ENCODE measurements at regions not wholly inside any gene's neighbourhood (a gene's known extent, or its start where the extent isn't known, plus 50 kb on each side); places are given as distances from the start of the nearest gene placed in this dataset.

DNA sequence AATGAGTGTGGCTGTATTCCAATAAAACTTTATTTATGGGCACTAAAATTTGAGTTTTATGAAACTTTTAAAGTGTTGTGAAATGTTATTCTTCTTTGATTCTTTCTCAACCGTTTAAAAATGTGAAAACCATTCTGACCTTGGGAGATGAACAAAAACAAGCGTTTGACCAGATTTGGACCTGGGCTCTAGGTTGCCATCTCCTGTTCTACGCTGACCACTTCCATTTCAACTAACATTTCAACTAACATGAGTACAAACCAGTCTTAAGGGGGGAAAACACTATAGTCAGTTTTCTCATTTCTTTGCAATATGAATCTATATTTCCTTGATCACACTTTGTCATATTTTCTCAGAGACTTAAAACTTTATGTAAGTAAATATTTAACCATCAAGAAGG lies 118.4 kb upstream of the IRX5 start:
- DNase-seq (ENCODE audit: low read depth): no peak

DNA sequence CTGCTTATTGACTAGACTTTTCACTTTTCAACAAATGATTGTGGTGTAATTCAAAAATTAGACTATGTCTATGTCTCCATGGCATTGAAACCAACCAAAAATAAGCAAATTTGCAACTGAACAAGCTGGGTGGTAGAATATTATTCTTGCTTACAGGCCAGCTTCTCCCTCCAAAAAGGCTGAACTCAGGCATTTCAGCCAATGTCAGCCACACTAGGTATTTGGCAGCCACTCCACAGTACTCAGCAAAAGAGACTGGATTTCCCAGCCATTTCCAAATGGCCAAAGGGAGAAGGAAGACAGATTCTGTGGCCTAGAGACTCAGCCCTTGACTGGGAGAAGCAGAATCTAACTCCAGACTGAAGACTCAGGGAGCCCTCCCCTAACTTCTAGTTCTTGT lies 121.8 kb upstream of the IRX5 start:
- DNase-seq (ENCODE audit: low read depth): no peak

DNA sequence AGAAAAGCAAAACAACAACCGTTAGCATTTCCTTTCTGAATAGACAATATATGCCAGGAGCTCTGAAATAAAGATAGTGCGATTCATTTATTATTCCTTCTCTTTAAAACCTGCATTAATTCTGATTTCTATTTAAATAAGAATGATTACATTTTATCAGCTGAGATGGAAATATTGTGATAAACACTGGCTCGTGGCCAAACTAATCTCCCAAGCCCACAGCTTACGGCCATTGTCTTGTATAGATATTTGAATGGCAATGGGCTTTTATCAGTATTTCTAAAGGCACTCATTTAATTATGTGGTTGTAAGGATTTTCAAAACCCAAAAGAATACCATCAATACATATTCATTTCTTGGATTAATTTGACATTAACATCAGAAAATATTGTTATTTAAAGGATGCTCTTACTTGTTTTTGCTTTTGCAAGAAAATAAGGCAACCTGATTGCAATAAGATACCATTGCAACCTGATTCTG lies 123.7 kb upstream of the IRX5 start:
- no peak for DNase-seq (ENCODE audit: low read depth)

DNA sequence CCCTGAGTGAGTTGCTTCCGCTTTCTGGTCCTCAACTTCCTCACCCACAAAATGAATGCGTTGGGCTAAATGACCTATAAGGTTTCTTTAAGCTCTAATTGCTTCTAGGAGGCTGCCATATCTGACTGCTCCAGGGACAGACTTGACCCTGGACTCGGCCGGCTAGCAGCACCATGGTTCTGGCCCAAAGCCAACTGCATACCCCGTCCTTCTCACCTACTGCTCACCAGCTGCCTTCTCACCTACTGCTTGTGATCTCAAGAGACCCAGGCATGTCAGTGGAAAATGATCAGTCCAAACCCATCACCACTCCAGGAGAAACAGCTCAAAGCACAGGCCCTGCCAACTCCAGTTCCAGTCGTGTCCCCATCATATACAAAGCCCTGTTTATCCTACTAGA lies 124.3 kb upstream of the IRX5 start:
- DNase-seq (ENCODE audit: low read depth): no peak

DNA sequence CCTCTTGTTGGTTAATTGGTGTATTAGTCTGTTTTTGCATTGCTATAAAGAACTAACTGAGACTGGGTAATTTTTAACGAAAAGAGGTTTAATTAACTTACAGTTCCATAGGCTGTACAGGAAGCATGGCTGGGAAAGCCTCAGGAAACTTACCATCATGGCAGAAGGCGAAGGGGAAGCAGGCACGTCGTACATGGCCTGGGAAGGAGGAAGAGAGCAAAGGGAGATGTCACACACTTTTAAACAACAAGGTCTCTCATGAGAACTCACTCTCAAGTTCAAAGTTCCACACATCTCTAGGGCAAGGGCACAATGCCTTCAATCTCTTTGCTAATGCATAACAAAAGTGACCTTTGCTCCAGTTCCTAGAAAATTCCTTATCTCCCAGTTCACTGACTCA lies 125.0 kb upstream of the IRX5 start:
- DNase-seq (ENCODE audit: low read depth): no peak

DNA sequence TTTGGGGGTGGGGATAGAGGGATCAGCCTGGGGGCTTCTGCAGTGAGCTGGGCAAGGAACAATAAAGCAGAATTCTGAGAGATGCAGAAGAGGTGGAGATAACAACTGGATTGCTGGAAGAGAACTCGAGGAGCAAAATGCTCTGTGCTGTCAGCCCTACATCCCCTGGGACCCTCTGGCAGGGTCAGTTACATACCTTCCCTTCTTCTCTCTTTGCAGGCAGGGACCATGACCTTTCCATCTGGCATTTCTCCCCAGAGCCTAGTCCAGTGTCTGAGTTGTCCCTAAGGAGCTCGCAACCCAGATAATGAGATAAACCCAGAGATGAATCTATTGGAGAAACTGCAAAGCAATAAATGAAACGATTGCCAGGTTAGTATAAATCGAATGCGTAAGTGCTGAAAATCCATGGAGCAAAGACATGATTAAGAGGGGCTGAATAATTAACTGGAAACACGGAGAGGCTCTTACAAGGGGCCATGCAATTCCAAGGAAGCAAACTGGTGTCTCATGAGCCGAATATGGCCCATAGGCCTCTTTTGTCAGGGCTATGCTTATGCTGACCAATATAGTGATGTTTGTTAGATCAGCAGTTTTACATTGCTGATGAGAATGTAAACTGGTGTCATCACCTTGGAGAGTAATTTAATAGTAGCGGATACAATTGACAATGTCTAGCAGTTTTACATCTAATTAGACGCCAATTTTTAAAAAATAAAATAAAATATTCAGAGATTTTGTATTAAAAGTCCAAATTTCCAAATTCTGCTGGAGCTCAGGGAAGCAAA lies 129.4 kb upstream of the IRX5 start:
- DNase-seq (ENCODE audit: low read depth): no peak

DNA sequence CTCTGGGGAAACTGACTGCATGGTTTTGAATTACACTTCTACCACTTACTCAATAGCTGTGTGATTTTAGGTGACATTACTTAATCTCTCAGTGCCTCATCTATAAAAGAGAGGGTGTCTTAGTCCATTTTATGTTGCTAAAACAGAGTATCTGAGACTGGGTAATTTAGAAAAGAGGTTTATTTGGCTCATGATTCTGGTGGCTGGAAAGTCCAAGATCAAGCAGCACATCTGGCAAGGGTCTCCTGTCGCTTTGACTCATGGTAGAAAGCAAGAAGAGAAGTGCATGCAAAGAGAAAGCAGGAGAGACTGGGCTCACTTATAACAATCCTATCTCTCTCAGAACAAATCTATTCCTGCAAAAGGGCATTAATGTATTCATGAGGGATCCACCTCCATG lies 132.4 kb upstream of the IRX5 start:
- no peak for DNase-seq (ENCODE audit: low read depth)

DNA sequence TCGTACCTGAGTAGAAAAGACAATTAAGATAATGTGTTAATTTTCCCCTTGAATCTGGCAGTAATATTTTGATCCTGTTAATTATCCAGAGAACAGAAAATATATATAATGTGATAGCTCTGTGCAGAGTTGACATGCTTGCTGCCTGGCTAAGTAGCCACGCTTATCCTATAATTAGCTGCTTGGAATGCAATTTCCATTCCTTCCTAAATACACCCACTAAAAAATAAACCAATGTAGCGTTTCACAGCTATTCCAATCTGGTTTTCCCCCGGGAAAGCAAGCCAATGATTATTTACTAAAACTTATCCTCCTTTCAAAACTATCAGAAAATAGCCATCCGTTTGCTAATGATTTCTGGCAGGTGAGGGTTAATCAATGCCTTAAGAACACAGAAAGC lies 134.5 kb upstream of the IRX5 start:
- DNase-seq (ENCODE audit: low read depth): no peak

DNA sequence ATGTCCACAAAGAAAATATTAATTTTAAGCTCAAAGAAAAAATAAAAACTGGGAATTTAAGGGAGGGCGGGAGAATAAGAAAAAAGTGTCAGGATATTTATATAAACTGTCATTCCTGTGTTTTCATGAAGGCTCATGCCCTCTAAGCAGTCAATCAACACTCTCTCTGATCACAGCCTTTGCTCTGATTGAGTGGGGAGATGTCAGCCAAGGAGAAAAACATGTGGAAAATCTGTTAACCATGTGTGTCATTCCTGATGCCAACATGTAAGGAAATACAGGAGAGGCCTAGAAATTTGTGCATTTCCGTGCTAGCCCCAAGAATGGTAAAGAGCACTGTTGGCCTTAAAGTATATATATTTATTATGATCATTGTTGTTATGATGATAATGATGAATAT lies 137.9 kb upstream of the IRX5 start:
- DNase-seq (ENCODE audit: low read depth): no peak

DNA sequence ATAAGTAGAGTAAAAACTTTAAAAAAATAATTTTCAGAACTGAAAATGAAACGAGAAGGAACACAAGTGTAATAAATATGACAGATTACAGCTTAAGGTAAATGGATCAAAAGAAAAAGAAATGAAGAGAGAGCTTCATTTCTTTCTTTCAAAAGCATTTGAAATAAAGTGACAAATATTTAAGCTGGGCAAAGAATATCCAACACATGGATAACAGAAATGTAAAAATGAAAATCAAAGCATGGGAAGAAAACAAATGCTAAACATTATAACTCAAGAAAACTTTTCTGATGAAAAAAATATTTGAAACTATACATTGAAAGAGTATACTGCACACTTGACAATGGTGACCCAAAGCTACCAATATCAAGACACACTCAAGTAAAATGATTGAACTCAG lies 143.6 kb upstream of the IRX5 start:
- no peak for DNase-seq (ENCODE audit: low read depth)

DNA sequence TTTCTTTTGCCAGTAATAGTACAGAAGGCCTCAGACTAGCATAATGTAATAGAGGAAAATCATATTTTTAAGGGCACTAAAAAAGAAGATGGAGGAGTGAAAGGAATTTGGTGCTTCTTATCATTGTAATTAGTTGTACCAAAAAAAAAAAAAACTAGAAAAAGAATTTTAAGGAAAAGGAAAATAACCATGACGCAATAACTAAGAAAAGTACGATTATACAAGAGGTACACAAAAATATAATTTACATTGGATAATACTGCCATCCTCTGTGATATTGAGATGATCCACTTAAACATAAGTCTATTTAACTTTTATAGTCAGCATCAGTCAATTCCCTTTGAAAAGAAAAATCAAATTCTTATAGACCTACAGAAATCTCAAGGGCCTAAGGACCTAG lies 146.7 kb upstream of the IRX5 start:
- DNase-seq (ENCODE audit: low read depth): no peak

DNA sequence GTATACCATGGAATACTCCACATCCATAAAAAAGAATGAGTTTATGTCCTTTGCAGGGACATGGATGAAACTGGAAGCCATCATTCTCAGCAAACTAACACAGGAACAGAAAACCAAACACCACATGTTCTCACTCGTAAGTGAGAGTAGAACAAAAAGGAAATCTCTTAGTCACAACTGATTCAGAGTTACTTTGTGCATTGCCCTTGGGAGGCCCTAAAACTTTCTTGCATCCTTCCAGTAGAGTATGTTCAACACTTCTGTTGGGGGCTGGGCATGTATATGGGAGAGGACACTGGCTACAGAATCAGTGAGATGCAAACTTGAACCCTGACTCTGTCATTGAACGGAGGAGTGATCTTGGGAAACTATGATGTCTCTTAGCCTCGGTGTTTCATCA lies 147.4 kb upstream of the IRX5 start:
- DNase-seq (ENCODE audit: low read depth): no peak

DNA sequence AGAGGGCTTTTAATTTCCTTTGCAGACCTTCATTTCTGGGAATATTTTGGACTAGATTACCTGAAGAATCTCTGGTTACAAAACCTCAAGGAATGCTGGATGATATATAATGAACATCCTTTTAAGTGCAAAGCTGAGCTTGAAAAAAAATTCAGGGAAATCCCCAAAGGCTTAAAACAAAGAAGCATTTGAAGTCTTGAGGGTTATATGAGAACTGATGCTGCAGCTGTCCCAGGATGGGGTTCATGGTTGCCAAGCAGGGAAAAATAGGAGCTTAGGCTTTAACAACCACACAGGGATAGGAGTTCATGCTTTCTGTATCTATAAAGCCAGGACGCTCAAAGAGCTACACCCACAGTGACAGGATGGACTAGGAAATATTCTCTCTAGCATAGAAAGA lies 150.4 kb upstream of the IRX5 start:
- DNase-seq (ENCODE audit: low read depth): no peak

DNA sequence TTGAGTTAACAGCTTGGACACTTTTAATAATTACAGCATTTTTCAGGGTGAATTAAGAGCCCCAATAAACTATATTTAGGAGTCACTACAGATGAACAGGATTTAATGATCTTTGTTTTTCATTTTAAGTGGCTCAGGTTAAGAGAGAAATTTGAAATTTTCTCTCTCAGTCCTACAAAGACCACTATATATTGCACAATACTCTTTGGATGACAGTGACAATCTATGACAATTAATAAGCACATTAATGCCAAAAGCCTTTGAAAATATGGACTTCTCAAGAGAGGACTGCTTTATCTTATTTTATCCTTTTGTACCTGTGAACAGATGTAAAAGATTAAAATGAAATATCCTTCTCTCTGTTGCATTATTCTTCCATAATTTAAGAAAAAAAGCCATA lies 151.1 kb upstream of the IRX5 start:
- DNase-seq (ENCODE audit: low read depth): no peak

DNA sequence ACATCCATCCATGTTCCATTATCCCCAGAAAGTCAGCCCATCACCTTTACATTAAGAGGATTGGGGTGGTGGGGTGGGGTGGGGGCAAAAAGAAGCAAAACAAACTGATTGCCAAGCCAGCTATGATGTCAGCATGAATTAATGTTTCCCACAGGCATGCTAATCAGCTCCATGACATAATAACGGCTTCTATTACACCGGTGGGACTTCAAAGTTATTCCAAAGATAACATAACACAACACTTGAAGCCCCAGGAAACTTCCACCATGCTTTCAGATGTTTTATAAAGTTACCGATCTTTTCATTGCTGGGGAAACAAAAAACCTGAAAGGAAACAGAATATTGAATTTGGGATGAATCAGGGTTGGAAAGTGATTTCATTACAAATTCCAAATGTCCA lies 155.9 kb upstream of the IRX5 start:
- DNase-seq (ENCODE audit: low read depth): no peak

DNA sequence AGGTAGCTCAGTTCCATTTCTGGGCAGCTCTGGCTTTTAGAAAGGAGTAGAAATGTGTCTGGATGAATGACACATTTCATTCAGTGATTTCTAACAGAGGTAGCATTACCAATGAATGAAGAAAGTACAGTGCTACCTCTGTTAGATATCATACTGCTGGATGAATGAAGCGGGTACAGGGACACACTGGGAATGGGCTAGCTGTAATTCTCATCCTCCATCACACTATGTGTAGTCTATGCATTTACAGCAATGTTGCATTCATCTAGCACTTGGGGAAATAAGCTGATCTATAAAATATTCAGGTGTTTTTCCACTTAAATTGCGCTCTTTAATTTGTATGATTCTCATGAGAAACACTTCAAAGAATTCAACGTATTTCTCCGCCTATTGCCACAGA lies 158.3 kb upstream of the IRX5 start:
- DNase-seq (ENCODE audit: low read depth): no peak

DNA sequence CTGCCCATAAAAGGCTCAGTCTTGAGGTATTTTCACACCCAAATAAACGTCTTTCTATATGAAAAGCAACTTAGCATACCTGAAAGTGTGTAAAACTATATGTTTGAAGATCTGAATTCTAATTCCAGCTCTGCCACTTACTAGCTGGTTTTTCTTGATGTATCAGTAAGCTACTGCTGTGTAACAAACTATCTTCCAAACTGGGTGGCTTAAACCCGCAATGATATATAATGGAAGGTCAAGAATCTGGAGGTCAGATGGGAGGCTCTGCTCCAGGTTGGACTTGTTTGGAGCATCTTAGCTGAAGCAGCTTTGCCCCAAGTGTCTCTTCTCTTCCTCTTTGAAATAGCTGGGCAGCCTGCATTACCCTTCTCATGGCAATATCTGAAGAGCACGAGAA lies 164.3 kb upstream of the IRX5 start:
- no peak for DNase-seq (ENCODE audit: low read depth)

DNA sequence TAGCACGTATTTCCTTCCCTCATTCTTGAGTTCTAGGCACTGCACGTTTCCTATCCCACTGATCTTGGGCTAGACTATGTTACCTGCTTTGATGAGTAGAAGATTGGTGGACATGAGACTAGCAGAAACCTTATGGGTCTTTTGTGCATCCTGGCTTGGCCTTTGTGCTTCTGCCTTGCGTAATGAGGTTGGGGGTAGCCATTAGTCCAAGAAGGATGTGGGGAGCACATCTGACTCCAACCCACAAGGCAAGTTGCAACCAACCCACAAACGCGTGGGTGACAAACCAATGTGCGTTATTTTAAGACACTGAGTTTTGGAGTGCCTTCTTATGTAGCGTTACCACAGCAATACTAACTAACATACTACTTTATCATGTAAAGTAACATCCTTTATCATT lies 180.4 kb upstream of the IRX5 start:
- no peak for DNase-seq (ENCODE audit: low read depth)

DNA sequence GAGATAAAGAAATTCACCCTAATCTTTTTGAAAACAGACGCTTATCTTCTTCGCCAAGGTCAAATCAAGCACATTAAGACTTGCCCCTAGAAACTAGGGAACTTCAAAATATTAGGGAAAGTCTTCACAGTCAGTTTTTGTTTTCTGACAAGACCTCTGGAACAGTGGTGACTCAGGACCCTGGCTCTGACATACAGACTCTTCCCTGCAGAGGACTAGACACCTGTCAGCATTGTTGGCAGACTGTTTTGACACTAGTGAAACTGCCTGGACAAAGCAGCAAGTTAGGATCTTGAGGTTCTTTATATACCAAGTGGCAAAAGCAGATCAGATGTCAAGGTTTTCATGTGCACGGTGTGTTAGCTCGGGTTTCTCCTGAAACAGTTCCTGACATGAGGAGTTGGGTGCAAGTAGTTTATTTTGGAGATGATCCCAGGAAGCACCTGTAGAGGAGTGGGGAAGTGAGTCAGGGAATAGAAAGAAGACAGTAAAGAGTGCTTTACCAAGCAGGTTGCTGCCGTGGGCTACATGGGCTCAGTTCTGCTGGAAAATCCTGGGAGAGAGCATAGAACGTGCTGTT lies 182.0 kb upstream of the IRX5 start:
- no peak for DNase-seq (ENCODE audit: low read depth)

DNA sequence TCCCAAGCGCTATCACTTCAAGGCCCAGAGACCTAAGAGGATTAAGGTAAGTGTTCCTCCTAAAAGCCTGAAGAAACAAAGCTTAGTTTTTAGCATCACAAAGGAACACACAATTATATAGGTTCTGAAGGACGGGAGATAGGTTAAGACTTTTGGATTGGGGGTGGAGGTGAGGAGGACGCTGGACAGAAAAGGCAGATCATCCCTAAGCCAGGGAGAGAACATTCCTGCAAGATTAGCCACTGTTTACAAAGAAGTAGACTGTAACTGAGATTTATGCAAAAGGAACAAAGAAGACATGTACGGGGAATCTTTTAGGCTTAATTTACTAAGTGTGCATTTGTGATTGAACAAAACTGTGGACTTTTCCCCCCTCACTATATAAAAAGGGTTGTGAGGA lies 184.1 kb upstream of the IRX5 start:
- DNase-seq (ENCODE audit: low read depth): no peak

DNA sequence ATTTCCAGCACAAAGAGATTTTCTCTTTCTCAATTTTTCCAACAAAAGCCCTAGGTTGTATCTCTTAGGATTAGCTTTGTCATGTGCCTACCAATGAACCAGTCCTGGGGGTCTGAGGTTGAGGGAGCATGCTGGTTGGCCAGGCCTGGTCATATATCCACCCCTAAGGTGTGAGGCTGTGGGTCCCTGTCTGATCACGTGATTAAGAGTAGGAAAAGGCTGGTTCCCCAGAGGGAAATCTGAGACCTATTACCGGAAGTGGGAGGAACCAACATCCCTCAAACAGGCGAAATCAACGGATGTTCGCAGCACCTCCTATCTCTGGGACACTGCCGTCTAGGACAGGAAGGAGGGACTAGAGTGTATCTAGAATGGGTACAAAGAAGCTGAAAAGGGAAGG lies 185.7 kb upstream of the IRX5 start:
- DNase-seq (ENCODE audit: low read depth): no peak

DNA sequence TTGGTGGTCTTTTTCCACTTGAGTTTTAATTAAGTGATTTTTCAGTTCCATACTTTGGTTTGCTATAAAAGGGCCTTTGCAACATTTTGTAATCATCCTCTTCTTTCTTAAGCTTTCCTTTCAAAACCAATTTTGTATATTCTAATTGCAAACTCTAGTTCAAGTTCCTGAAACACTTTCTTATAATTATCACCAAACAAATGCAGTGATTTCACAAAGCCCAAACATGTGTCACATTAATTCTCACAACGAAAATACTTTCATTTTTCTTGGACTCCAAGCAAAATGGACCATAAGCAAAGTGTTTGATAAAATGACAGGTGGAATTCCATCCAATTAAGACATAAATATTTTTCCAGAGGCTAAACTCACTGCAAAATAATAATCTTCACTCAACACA lies 188.2 kb upstream of the IRX5 start:
- DNase-seq (ENCODE audit: low read depth): no peak

DNA sequence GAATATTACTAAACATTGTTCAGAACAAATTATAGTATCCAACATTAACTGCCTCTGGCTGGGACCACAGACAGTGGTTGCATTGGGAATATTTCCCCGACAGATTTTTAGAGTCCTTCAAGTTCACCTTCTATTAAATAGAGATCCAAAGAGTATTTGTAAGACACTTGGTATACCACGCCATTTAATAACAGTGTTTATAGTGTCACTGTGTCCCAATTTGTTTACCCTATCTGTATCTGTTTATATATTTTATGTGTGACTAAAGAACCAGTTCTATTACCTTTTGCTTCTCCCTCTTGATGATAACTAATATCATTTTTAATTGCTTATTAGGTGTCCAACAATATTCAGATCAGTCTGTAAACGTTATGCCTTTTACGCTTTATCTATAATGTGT lies 191.3 kb upstream of the IRX5 start:
- no peak for DNase-seq (ENCODE audit: low read depth)

DNA sequence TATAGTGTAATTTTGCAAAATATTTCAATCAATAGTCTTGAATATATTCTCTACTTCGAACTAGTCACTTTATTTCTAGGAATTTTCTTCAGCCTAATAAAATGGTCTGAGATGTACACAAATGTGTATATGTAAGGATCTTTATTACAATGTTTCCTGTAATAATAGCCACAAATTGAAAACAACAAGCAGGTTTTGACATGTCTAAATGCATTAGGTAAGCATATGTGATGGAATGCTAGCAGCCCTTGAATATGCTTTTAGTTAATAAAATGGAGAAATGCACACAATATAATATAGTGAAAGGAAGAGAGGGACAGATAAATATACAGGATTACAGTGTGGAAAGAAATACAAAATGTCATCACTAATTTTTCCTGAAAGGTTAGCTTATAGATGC lies 196.5 kb upstream of the IRX5 start:
- no peak for DNase-seq (ENCODE audit: low read depth)
